ENCODE measurements at regions not wholly inside any gene's neighbourhood (a gene's known extent, or its start where the extent isn't known, plus 50 kb on each side); places are given as distances from the start of the nearest gene placed in this dataset.

- 58 to 59% methylated on average over 3 of the region's 3 CpGs for WGBS, 2 donors
- H3K9me3 ChIP-seq (ENCODE audit: control insufficient read depth in 2 of 2, insufficient read depth in 1 of 2, low read depth in 1 of 2, low read length in 1 of 2) = no peaks in the 10 kb centered on the region
- H3K4me3 ChIP-seq (ENCODE audit: low read depth in 1 of 2, low read length in 2 of 2) = no peak overlapping the region
- no peaks in the 10 kb centered on the region for H3K36me3 ChIP-seq (ENCODE audit: control insufficient read depth in 2 of 2, insufficient read depth in 2 of 2, low read length in 1 of 2)
- H3K27ac ChIP-seq (ENCODE audit: low read depth in 2 of 2, low read length in 1 of 2) = no peak overlapping the region
- no peaks in the 10 kb centered on the region for H3K4me1 ChIP-seq (ENCODE audit: control insufficient read depth in 2 of 2, insufficient read depth in 2 of 2, low read length in 1 of 2)
- no peaks in the 10 kb centered on the region for H3K27me3 ChIP-seq (ENCODE audit: control insufficient read depth in 1 of 2, insufficient read depth in 2 of 2, low read length in 2 of 2)
These were observed 604.4 kb downstream of the ARAP2 start for GRCh38 chr4:35639929-35640328.

DNA sequence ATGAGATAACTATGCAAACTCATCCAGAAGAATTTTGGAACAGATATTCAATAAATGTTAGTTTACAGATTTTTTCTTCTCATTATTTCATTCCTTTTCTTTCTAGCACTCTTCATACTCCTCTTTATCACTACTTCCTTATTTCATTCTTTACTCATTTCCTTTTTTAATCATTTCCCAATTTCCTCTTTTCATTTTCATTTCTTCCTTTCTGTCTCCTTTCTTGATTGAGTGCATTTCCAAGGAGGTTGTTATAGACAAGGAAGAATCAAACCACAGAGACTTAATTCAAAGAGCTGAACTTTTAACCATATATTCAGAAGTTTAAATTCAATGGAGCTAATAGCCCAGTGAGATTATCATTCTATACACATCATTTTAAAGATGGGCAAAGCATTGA lies 600.7 kb downstream of the ARAP2 start:
- H3K27me3 ChIP-seq (ENCODE audit: control insufficient read depth in 1 of 2, insufficient read depth in 2 of 2, low read length in 2 of 2) = no peaks in the 10 kb centered on the region
- no peak overlapping the region for H3K27ac ChIP-seq (ENCODE audit: low read depth in 2 of 2, low read length in 1 of 2)
- H3K36me3 ChIP-seq (ENCODE audit: control insufficient read depth in 2 of 2, insufficient read depth in 2 of 2, low read length in 1 of 2) = no peaks in the 10 kb centered on the region
- no peaks in the 10 kb centered on the region for H3K9me3 ChIP-seq (ENCODE audit: control insufficient read depth in 2 of 2, insufficient read depth in 1 of 2, low read depth in 1 of 2, low read length in 1 of 2)
- H3K4me1 ChIP-seq (ENCODE audit: control insufficient read depth in 2 of 2, insufficient read depth in 2 of 2, low read length in 1 of 2) = no peaks in the 10 kb centered on the region
- H3K4me3 ChIP-seq (ENCODE audit: low read depth in 1 of 2, low read length in 2 of 2) = no peak overlapping the region

DNA sequence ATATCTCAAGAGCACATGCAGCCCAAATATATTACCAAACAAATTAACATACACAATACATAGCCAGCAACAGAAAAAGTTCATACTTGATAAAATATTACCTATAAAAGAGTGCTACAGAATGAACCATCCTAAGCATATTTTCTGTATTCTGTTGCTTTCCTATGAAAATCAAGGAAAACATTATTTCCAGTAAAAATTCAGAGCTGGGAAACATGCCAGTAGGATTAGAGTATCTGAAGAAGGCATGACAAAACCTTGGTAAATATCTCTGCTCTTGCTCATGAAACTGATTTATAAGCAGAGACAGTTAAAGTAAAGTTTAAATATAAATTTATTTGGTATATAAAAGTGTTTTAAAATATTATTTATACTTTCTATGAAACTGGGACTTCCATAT lies 599.7 kb downstream of the ARAP2 start:
- Histone ChIP-seq H3K36me3 (ENCODE audit: control insufficient read depth in 2 of 2, insufficient read depth in 2 of 2, low read length in 1 of 2) (no peaks in the 10 kb centered on the region), H3K4me1 (ENCODE audit: control insufficient read depth in 2 of 2, insufficient read depth in 2 of 2, low read length in 1 of 2) (no peaks in the 10 kb centered on the region), H3K27ac (ENCODE audit: low read depth in 2 of 2, low read length in 1 of 2) (no peak overlapping the region), H3K27me3 (ENCODE audit: control insufficient read depth in 1 of 2, insufficient read depth in 2 of 2, low read length in 2 of 2) (no peaks in the 10 kb centered on the region), H3K4me3 (ENCODE audit: low read depth in 1 of 2, low read length in 2 of 2) (no peak overlapping the region), H3K9me3 (ENCODE audit: control insufficient read depth in 2 of 2, insufficient read depth in 1 of 2, low read depth in 1 of 2, low read length in 1 of 2) (no peaks in the 10 kb centered on the region)

GRCh38 chr4:35649011-35649410 lies 595.3 kb downstream of the ARAP2 start:
- H3K4me1 ChIP-seq (ENCODE audit: control insufficient read depth in 2 of 2, insufficient read depth in 2 of 2, low read length in 1 of 2) = no peaks in the 10 kb centered on the region
- H3K9me3 ChIP-seq (ENCODE audit: control insufficient read depth in 2 of 2, insufficient read depth in 1 of 2, low read depth in 1 of 2, low read length in 1 of 2) = no peaks in the 10 kb centered on the region
- H3K4me3 ChIP-seq (ENCODE audit: low read depth in 1 of 2, low read length in 2 of 2) = no peak overlapping the region
- no peaks in the 10 kb centered on the region for H3K27me3 ChIP-seq (ENCODE audit: control insufficient read depth in 1 of 2, insufficient read depth in 2 of 2, low read length in 2 of 2)
- H3K36me3 ChIP-seq (ENCODE audit: control insufficient read depth in 2 of 2, insufficient read depth in 2 of 2, low read length in 1 of 2) = no peaks in the 10 kb centered on the region
- WGBS, 2 donors = 92 to 93% methylated on average over 3 of the region's 3 CpGs
- H3K27ac ChIP-seq (ENCODE audit: low read depth in 2 of 2, low read length in 1 of 2) = no peak overlapping the region

DNA sequence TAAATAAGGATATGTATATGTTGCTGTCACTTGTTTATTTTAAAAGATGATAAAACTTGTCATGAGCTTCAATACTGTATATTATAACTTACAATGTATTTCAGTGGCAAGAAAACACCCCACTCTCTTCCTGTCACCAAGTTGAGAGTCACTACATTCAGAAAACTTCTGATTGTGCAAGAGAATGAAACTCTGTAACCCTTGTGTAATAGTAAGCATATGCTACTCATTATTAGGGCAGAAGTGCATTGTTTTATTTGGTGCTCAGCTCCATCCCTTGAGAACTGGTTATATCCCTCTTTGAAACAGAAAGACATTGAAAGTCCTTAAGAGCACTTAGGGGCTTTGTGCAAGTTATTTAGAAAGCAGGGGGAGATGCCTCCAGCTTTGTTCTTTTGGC lies 594.5 kb downstream of the ARAP2 start:
- H3K4me1 ChIP-seq (ENCODE audit: control insufficient read depth in 2 of 2, insufficient read depth in 2 of 2, low read length in 1 of 2) = no peaks in the 10 kb centered on the region
- H3K27ac ChIP-seq (ENCODE audit: low read depth in 2 of 2, low read length in 1 of 2) = no peak overlapping the region
- H3K36me3 ChIP-seq (ENCODE audit: control insufficient read depth in 2 of 2, insufficient read depth in 2 of 2, low read length in 1 of 2) = no peaks in the 10 kb centered on the region
- no peaks in the 10 kb centered on the region for H3K9me3 ChIP-seq (ENCODE audit: control insufficient read depth in 2 of 2, insufficient read depth in 1 of 2, low read depth in 1 of 2, low read length in 1 of 2)
- H3K4me3 ChIP-seq (ENCODE audit: low read depth in 1 of 2, low read length in 2 of 2) = no peak overlapping the region
- H3K27me3 ChIP-seq (ENCODE audit: control insufficient read depth in 1 of 2, insufficient read depth in 2 of 2, low read length in 2 of 2) = no peaks in the 10 kb centered on the region

GRCh38 chr4:35652197-35652596 lies 592.1 kb downstream of the ARAP2 start:
- H3K4me3 ChIP-seq (ENCODE audit: low read depth in 1 of 2, low read length in 2 of 2) = no peak overlapping the region
- H3K9me3 ChIP-seq (ENCODE audit: control insufficient read depth in 2 of 2, insufficient read depth in 1 of 2, low read depth in 1 of 2, low read length in 1 of 2) = no peaks in the 10 kb centered on the region
- H3K4me1 ChIP-seq (ENCODE audit: control insufficient read depth in 2 of 2, insufficient read depth in 2 of 2, low read length in 1 of 2) = no peaks in the 10 kb centered on the region
- 68 to 69% methylated on average over 4 of the region's 4 CpGs for WGBS, 2 donors
- no peaks in the 10 kb centered on the region for H3K36me3 ChIP-seq (ENCODE audit: control insufficient read depth in 2 of 2, insufficient read depth in 2 of 2, low read length in 1 of 2)
- no peaks in the 10 kb centered on the region for H3K27me3 ChIP-seq (ENCODE audit: control insufficient read depth in 1 of 2, insufficient read depth in 2 of 2, low read length in 2 of 2)
- no peak overlapping the region for H3K27ac ChIP-seq (ENCODE audit: low read depth in 2 of 2, low read length in 1 of 2)

GRCh38 chr4:35653451-35653850 lies 590.9 kb downstream of the ARAP2 start:
- Histone ChIP-seq H3K9me3 (ENCODE audit: control insufficient read depth in 2 of 2, insufficient read depth in 1 of 2, low read depth in 1 of 2, low read length in 1 of 2) (no peaks in the 10 kb centered on the region), H3K27me3 (ENCODE audit: control insufficient read depth in 1 of 2, insufficient read depth in 2 of 2, low read length in 2 of 2) (no peaks in the 10 kb centered on the region), H3K4me3 (ENCODE audit: low read depth in 1 of 2, low read length in 2 of 2) (no peak overlapping the region), H3K27ac (ENCODE audit: low read depth in 2 of 2, low read length in 1 of 2) (no peak overlapping the region), H3K36me3 (ENCODE audit: control insufficient read depth in 2 of 2, insufficient read depth in 2 of 2, low read length in 1 of 2) (no peaks in the 10 kb centered on the region), H3K4me1 (ENCODE audit: control insufficient read depth in 2 of 2, insufficient read depth in 2 of 2, low read length in 1 of 2) (no peaks in the 10 kb centered on the region)

DNA sequence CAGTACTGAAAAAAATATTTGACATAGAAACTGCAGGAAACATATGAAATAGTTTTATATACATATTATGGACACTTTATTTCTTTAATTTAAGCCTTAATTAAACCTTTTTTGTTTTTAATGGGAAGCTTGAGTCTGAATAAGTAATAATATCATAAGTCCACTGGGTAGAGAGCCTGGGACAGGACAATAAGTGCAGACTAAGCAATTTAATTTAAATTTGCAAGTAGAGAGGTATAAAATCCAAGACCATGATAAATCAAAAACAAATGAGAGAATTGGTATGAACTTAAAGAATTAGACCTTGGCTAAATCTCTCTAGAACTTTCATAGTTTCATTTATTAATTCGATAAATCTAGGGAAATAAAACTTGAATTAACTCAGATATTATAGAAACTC lies 571.2 kb downstream of the ARAP2 start:
- Histone ChIP-seq H3K27me3 (ENCODE audit: control insufficient read depth in 1 of 2, insufficient read depth in 2 of 2, low read length in 2 of 2) (no peaks in the 10 kb centered on the region), H3K9me3 (ENCODE audit: control insufficient read depth in 2 of 2, insufficient read depth in 1 of 2, low read depth in 1 of 2, low read length in 1 of 2) (no peaks in the 10 kb centered on the region), H3K4me1 (ENCODE audit: control insufficient read depth in 2 of 2, insufficient read depth in 2 of 2, low read length in 1 of 2) (no peaks in the 10 kb centered on the region), H3K4me3 (ENCODE audit: low read depth in 1 of 2, low read length in 2 of 2) (no peak overlapping the region), H3K27ac (ENCODE audit: low read depth in 2 of 2, low read length in 1 of 2) (no peak overlapping the region), H3K36me3 (ENCODE audit: control insufficient read depth in 2 of 2, insufficient read depth in 2 of 2, low read length in 1 of 2) (no peaks in the 10 kb centered on the region)
- 71 to 79% methylated on average over 1 of the region's 1 CpG for WGBS, 2 donors

- H3K9me3 ChIP-seq (ENCODE audit: control insufficient read depth in 2 of 2, insufficient read depth in 1 of 2, low read depth in 1 of 2, low read length in 1 of 2) = no peaks in the 10 kb centered on the region
- no peak overlapping the region for H3K4me3 ChIP-seq (ENCODE audit: low read depth in 1 of 2, low read length in 2 of 2)
- H3K4me1 ChIP-seq (ENCODE audit: control insufficient read depth in 2 of 2, insufficient read depth in 2 of 2, low read length in 1 of 2) = no peaks in the 10 kb centered on the region
- no peak overlapping the region for H3K27ac ChIP-seq (ENCODE audit: low read depth in 2 of 2, low read length in 1 of 2)
- no peaks in the 10 kb centered on the region for H3K27me3 ChIP-seq (ENCODE audit: control insufficient read depth in 1 of 2, insufficient read depth in 2 of 2, low read length in 2 of 2)
- no peaks in the 10 kb centered on the region for H3K36me3 ChIP-seq (ENCODE audit: control insufficient read depth in 2 of 2, insufficient read depth in 2 of 2, low read length in 1 of 2)
- WGBS, 2 donors = 67 to 77% methylated on average over 1 of the region's 1 CpG
These were observed 559.6 kb downstream of the ARAP2 start for GRCh38 chr4:35684755-35685154.

GRCh38 chr4:35689870-35690269 lies 554.4 kb downstream of the ARAP2 start:
- 78 to 81% methylated on average over 1 of the region's 1 CpG for WGBS, 2 donors
- no peak overlapping the region for H3K27ac ChIP-seq (ENCODE audit: low read depth in 2 of 2, low read length in 1 of 2)

More at GRCh38 chr4:35689870-35690269, 554.4 kb downstream of the ARAP2 start:
- Histone ChIP-seq H3K27me3 (ENCODE audit: control insufficient read depth in 1 of 2, insufficient read depth in 2 of 2, low read length in 2 of 2) (no peaks in the 10 kb centered on the region), H3K4me3 (ENCODE audit: low read depth in 1 of 2, low read length in 2 of 2) (no peak overlapping the region), H3K9me3 (ENCODE audit: control insufficient read depth in 2 of 2, insufficient read depth in 1 of 2, low read depth in 1 of 2, low read length in 1 of 2) (no peaks in the 10 kb centered on the region), H3K36me3 (ENCODE audit: control insufficient read depth in 2 of 2, insufficient read depth in 2 of 2, low read length in 1 of 2) (no peaks in the 10 kb centered on the region), H3K4me1 (ENCODE audit: control insufficient read depth in 2 of 2, insufficient read depth in 2 of 2, low read length in 1 of 2) (no peaks in the 10 kb centered on the region)

Measured in esophagus (tissue), 2 donors.